ENCODE measurements at regions not wholly inside any gene's neighbourhood (a gene's known extent, or its start where the extent isn't known, plus 50 kb on each side); places are given as distances from the start of the nearest gene placed in this dataset.

DNA sequence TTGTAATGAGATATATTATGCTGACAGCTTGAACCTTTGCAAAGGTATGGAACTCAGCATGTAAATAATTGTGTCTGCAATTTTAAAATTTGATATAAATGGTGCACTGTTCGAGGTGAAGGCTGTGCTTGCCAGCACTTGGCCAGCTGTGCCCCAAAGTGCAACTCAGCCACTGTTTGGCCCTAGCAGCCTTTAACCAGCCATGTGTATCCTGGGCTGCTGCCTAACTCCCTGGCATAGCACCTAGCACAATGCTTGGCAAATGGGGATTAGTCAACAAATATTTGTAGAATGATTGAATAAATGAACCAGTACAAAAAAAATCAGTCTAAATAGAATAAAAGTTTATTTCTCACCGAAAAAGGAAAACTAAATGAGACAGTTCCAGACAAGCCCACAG lies 83.8 kb upstream of the ZIC3 start:
- TF ChIP-seq, protein P1, sequence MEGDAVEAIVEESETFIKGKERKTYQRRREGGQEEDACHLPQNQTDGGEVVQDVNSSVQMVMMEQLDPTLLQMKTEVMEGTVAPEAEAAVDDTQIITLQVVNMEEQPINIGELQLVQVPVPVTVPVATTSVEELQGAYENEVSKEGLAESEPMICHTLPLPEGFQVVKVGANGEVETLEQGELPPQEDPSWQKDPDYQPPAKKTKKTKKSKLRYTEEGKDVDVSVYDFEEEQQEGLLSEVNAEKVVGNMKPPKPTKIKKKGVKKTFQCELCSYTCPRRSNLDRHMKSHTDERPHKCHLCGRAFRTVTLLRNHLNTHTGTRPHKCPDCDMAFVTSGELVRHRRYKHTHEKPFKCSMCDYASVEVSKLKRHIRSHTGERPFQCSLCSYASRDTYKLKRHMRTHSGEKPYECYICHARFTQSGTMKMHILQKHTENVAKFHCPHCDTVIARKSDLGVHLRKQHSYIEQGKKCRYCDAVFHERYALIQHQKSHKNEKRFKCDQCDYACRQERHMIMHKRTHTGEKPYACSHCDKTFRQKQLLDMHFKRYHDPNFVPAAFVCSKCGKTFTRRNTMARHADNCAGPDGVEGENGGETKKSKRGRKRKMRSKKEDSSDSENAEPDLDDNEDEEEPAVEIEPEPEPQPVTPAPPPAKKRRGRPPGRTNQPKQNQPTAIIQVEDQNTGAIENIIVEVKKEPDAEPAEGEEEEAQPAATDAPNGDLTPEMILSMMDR (optimal IDR thresholded peaks at IDR 0.05 in 1 of 3, IDR thresholded peaks at IDR 0.05 in 1 of 3, conservative IDR thresholded peaks at IDR 0.05 in 1 of 3; ENCODE audit: extremely low read depth in 1 of 3, insufficient read depth in 2 of 3, low read length in 3 of 3) = no peak
- no peak for TF ChIP-seq EZH2 (IDR thresholded peaks at IDR 0.05; ENCODE audit: low read length)

Measured in keratinocyte (primary cell).